ENCODE measurements at regions not wholly inside any gene's neighbourhood (a gene's known extent, or its start where the extent isn't known, plus 50 kb on each side); places are given as distances from the start of the nearest gene placed in this dataset.
"Not testable (repeated sequence)": the region's sequence is repeated elsewhere in the genome, so short reads cannot be mapped to it uniquely, and the experiment has no call there.

DNA sequence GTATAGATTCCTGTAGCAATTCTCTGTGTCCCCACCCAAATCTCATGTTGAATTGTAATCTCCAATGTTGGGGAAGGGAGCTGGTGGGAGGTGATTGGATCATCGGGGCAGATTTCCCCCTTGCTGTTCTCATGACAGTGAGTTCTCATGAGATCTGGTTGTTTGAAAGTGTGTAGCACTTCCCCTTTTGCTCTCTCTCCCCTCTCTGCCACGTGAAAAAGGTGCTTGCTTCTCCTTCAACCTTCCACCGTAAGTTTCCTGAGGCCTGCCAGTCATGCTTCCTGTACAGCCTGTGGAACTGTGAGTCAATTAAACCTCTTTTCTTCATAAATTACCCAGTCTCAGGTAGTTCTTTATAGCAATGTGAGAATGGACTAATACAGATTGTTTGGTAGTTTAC is 175.3 kb upstream of the ACO1 start:
- DNase-seq = not testable (repeated sequence)

DNA sequence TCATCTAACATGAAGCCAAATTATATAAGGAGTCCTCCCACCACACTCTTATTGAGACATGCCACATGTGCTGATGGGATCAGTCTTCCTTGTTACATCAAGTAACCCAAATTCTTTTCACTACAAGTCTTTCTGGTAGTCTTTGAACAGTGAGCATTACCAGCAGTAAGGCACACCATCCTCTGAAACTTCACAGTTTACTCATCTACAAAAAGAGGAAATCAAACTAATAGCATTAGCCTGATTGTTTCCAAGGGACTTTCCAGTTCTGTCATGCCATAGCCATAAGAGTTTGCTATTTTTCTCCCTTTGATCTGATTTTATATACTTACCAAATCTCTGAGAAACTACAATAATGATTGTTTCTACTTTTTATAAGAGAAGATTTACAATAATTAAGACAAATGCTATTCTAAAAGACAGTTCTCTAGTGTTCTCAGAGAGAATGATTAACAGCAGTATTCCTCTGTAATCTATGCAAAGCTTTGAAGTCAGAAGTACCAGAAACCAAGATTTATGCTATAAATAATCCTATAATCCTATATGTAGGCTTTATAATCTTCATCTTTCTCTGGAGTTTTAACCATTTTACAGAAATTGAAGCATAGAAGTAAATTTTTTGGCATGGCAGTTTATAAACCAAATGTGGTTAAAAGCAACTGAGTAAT is 166.2 kb upstream of the ACO1 start:
- no peak for DNase-seq

DNA sequence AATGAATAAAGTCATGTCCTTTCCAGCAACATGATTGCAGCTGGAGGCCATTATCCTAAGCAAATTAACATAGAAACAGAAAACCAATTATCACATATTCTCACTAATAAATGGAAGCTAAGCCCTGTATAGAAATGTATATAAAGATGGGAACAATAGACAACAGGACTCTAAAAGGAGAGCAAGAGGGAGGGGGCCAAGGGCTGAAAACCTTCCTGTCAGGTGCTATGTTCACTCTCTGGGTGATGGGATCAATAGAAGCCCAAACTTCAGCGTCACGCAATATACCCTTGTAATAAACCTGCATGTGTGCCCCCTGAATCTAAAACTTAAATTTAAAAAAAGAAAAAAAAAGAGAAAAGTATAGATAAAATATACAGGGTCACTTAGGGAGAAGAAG is 163.7 kb upstream of the ACO1 start:
- no peak for DNase-seq

DNA sequence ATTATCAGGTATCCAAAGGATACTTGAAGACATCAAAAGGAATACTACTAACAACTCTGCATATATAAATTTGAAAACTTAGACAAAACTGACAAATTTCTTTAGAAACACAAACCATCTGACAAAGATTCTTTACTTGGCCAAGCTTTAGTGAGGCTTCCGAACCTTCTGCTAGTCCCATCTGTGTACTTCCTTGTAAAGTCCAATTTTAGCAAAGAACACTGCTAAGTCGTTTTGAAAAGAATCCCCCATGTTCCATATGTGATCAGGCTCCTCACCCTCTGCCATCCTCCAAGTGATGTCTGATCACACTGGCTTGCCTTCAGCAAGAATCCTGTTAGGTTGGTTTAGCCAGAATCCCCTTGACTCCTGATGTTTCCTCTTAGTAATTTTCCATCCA is 150.0 kb upstream of the ACO1 start:
- DNase-seq = no peak

DNA sequence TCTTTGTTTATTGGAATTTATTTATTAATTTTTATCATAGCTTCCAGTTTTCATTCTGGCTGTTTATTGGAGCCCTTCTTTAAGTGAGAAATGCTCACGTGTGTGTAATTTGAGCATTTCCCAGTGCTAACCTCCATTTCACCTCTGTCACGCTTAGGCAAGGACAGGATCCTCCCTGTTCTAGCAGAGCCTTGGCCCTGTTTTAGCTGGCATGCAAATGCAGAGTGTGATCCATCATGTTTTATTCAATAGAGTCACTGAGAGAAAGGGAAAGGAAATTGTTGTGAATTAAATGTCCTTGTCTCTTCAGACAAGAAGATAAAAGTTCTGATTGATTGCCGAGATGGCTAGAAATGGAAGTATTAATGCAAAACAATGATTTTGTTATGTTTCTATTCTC is 137.3 kb upstream of the ACO1 start:
- peak in 9 of 56 donors; percentile 0 to 24 (median 8) for DNase-seq

DNA sequence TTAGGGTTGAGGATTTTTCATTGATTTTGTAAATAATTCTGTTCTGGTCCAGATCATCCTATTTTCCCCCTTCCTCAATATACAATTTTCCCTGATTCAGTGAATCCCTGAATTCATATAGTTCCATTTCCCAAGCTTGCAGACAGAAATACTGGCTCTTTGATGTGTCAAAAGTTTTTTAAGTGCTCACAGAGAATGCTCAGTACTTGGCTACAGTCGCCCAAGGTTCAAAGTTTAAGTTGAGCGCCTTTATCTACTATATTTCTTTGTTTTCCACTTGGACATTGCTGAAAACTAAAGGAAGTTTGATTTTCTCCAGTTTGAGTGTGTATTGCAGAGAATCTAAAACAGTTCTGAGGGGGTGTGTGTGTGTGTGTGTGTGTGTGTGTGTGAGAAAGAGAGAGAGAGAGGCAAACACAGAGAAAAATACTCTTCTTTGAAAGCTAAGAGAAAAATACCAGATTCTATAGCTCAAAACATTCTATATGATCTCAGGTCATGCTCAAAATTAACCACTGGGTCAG is 136.2 kb upstream of the ACO1 start:
- no peak for DNase-seq

DNA sequence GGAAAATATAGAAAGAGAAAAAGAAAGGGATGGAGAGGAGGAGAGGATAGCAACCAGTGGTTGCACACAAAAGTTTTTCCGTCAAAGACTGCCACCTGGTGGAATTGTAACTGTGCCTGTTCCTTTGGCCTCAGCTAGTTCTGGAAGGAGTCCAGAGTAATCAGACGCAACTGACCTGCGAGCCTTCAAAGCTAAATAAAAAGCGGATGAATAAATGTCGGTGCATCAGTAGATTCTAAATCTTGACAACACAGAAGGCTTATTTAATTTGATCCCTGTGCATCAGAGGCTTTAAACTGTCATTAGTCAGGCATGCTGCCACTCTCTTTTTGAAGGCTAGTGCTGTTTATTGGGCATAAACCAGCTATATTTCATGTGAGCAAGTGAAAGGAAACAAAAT is 132.9 kb upstream of the ACO1 start:
- DNase-seq = peak in 36 of 56 donors; percentile 1 to 73 (median 21)

DNA sequence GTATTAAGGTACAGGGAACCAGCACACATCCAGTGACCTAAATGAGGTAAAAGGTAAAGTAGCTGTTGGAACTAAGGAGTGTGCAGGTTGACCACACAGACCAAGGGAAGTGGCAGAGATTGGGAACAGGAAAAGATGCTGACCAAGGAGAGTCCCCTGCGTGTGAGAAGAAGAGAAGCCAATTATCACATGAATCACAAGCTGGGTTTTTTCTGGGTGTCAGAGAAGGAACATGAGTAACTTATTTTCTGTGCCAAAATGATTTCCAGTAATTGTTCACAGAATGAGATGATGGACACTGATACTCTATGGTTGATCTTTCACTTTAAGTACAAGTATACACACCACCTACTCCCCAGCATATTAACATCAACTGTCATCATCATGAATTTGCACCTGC is 130.7 kb upstream of the ACO1 start:
- DNase-seq = no peak

DNA sequence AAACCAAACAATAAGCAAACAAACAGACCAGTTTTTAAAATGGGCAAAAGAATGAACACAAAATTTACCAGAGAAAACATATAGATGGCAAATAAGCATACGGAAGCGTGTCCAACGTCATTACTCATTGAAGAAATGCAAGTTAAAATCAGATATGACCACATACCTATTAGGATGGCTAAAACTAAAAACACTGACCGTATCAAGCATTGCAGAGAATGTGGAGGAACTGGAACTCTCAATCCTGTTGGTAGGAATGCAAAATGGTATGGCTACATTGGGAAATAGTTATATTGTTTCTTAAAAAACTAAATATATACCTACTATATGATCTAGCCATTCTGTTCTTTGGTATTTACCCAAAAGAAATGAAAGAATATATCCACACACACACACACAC is 129.4 kb upstream of the ACO1 start:
- DNase-seq = no peak

DNA sequence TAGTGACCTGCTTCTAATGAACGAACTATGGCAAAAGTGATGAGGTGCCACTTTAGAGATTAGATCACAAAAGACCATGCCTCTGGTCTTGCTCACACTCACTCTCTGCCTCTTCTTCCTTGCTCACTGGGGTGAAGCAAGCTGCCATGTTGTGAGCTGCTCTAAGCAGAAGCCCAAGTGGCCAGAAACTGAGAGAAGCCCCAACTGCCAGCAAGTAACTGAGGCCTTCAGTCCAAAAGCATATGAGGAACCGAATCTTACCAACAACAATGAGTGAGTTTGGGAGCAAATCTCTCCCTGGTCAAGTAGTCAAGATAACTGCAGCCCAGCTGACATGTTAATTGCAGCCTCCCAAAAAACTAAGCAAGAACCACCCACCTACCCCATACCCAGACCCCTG is 126.0 kb upstream of the ACO1 start:
- no peak for DNase-seq

DNA sequence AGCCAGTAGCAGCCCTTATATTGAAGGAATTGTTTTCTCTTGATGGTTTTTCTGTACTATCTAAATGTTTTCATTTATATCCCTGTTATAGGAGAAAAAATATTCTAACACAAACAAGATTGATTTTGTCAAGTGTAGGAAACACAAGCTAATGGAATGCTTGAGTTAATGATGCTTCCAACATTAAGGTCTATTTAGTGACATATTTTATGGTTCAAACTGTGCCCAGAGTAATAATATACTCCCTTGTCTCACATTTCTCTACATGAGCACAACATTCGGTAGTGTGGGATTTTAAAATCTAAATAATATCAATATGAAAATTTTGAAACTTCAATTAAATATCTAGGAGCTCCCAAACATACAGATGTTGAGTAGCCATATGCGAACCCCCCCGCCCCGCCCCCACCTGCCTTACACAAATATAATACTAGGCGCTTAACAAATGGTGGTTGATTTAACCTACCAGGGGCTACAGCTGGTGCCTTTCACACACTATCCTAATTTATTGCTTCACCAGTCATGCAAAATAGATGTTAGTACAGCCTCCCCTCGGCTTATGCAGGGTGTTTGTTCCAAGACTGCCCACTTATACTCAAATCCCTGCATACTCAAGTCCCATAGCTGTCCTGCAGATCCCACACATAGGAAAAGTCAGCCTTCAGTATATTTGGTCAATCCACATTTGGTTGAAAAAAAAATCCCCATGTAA is 124.1 kb upstream of the ACO1 start:
- DNase-seq = no peak

DNA sequence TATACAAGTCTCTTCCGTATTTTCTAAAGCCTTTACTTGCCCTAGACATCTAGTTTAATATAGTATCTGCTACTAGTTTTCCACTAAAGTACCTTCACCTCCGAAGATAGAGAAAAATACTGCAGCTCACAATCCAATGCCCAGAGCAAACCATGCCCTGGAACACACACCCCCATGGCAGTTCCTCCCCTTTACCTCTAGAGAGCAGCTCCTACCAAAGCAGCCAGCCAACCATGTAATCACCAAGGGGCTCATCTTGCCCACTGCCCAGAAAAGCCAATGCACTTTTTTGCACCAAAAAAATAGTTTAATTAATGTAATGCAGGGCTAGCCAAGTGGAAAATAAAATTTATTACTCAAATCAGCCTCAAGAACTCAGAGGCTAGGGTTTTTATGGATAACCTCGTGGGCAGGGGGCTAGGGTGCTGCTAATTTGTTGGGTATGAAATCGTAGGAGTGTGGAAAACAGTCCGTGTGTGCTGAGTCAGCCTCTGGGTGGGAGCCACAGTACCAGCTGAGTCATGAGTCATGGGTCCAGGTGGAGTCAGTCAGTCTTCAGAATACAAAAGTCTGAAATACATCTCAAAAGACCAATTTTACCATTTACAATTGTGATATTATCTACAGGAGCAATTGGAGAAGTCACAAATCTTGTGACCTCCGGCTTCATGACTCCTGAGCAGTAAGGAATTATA is 120.1 kb upstream of the ACO1 start:
- no peak for DNase-seq

DNA sequence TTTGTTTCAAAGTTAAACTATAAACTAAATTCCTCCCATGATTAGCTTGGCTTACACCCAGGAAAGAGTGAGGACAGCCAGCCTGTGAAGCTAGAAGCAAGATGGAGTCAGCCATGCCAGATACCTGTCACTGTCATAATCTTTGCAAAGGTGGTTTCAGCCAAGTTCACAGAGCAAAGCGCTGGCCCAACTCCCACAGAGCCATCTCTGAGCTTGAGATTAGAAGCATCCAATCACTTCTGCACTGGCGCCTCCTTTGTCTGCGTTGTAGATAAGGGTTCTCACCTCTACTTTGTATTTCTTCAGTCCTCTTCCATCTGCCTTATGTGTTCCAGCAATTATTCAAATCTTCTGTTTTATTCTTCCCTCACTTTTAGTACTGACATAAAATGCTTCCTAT is 119.4 kb upstream of the ACO1 start:
- DNase-seq = no peak

DNA sequence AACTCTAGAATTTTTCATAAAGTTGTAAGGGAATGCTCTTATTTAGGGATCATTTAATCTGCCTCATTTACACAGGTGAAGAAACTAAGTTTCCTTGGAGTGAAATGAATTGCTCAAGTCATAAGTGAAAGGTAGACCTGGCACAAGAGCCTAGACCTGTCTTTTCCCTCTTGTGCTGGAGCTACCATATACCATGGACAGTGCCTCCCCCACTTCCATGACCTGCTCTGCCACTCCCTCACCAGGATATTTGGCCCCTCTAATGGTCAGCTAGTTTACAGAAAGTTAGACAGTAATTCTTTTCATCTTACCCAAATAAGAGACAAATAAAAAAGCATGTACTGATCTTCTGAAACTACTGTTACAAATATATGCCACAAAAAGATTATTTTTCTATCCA is 105.5 kb upstream of the ACO1 start:
- no peak for DNase-seq

DNA sequence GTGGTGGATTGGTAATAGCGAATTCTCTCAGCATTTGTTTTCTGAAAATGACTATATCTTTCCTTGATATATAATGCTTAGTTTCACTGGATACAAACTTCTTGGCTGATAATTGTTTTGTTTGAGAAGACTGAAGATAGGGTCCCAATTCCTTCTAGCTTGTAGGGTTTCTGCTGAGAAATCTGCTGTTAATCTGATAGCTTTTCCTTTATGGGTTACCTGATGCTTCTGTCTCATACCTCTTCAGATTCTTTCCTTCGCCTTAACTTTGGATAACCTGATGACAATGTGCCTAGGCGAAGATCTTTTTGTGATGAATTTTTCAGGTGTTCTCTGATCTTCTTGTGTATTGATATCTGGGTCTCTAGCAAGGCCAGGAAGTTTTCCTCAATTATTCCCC is 94.7 kb upstream of the ACO1 start:
- no peak for DNase-seq

DNA sequence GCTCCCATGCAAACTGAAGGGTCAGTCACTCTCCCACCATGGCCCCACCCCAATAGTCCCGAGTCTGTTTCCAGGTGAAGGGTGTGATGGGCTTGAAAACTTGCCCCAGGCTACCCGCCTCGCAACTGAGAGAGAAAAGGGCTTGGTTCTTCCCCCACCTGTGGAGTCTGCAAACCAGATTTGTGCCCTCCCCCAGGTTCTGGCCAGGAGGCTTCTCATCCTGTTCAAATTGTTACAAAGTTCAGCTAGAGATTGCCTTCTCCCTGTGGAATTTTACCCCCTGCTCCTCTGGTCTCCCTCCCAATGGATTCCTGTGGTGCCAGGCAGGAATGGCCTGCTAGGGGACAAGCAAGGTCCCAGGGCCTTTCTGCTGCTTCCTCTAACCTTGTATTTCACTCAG is 93.1 kb upstream of the ACO1 start:
- no peak for DNase-seq

DNA sequence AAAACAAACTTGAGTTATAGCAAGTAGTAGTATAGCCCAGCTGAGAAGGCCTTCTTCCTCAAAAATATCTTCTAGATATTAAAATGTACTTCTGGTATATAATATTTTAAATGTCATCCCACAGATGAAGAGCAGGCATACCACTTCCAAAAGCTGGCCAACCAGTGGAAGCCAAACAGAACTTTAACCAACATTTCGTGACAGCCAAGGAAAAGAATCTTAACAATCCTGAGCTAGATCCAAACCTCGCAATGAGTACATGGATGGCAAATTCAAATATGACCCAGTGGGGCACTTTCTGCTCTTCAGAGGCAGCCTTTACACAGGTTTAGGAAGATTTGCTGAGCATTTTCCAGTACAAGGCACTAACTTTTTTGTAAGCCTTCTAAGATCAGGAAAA is 91.8 kb upstream of the ACO1 start:
- no peak for DNase-seq

DNA sequence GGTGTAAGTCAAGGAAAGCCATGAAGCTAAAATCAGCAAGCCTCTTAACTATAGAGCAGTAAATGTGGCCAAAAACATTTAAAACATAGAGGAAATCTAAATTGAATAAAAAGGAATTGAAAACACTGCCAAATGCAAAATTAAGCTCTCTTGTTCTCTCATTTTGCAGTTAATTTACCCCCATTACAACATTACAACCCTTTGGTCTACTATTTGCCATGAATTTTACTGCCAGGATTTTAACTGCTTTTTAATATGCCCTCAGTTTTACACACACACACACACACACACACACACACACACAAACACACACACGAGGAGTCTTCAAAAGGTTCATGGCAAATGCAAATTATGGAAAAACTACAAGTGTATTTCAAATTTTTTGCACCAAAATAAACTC is 91.4 kb upstream of the ACO1 start:
- DNase-seq = no peak

DNA sequence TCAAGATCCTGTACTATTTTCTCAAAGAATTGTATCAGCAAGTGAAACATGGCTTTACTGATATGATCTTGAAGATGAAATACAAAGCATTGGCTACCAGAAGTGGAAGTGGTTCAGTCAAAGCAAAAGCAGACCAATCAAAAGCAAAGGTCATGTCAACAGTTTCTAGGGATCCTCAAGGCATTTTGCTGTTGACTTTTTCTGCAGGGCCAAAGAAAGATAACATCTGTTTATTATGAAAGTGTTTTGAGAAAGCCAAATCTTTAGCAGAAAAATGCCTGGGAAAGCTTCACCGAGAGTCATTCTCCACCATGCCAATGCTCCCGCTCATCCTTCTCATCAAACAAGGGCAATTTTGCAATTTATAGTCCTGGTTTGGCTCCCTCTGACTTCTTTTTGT is 90.3 kb upstream of the ACO1 start:
- no peak for DNase-seq

DNA sequence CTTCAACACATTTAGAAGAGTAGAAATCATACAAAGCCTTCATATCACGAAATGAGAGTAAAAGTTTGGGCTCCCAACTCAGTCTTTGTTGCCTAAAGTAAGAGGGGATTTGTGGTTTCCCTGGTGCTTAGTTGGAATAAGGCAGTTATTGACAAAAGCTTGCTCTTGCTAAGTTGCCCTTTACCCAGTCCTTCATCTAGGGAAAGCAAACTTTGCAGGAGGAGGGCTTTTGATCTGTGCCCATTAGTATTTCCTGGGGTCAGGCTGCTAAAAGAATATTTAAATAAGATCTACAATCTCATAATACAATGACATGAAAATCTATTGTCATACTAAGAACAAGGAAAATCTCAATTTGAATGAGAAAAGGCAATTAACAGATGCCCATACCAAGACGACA is 84.1 kb upstream of the ACO1 start:
- no peak for DNase-seq

DNA sequence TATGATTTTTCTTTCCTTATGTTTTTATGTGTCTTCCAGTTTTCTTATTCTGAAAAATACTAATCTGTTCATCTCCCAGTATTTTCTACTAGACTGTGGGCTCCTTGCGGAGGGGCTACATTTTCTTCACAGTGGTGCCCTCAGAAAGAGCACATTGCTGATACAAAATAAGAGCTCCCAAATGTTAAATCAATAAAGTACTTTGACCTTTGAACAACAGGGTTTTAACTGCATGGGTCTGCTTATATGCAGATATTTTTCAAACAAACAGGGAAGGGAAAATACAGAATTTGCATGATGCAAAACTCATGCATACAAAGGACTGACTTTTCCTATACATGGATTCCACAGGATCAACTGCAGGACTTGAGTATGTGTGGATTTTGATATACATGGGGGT is 79.9 kb upstream of the ACO1 start:
- no peak for DNase-seq

DNA sequence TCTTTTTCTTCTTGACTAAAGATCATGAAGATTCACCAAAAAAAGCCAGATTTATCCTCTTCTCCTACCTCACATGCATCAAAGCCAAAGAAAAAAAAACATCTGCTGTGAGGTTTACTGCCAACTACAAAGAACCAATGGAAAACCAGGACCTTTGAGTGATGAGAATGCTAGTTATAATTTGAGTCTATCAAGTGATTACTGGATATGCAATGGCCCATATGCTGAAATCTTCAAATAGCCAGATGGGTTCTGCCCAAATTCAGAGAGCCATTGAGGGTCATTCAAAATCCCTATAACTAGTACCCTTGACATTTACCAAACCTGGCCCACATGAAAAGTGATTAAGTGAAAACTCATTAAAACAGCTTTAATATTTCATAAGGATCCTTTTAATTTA is 78.4 kb upstream of the ACO1 start:
- no peak for DNase-seq

Measured in nucleus accumbens (tissue), 56 donors.